SK-N-SH (cell line): ENCODE measurements at regions not wholly inside any gene's neighbourhood (a gene's known extent, or its start where the extent isn't known, plus 50 kb on each side); places are given as distances from the start of the nearest gene placed in this dataset.

ENCODE experiments used
- EP300 ChIP-seq, 2 experiments: IDR thresholded peaks; 2 replicates each; pipeline versions ENCODE4 v1.4.0 to v1.6.1; 2012; ENCODE audit warnings: borderline replicate concordance in 1 of 2, low read depth in 1 of 2, low read length in 1 of 2
- NRF1 ChIP-seq: IDR thresholded peaks from 2 replicates; pipeline ENCODE4 v1.6.1; 2012; ENCODE audit warnings: low read depth, mild to moderate bottlenecking, low read length
- TF ChIP-seq, protein P1 (sequence below): fragments of 200-600 bp; sonication (generic); IDR thresholded peaks from 2 replicates; pipeline ENCODE4 v1.6.1; 2017; ENCODE audit warnings: antibody characterized with exemption, mild to moderate bottlenecking, moderate library complexity
- TF ChIP-seq, protein P2 (sequence below): IDR thresholded peaks from 2 replicates; pipeline ENCODE4 v1.6.1; 2012; ENCODE audit warnings: mild to moderate bottlenecking, low read depth, low read length, moderate library complexity

- TF ChIP-seq, protein P1, sequence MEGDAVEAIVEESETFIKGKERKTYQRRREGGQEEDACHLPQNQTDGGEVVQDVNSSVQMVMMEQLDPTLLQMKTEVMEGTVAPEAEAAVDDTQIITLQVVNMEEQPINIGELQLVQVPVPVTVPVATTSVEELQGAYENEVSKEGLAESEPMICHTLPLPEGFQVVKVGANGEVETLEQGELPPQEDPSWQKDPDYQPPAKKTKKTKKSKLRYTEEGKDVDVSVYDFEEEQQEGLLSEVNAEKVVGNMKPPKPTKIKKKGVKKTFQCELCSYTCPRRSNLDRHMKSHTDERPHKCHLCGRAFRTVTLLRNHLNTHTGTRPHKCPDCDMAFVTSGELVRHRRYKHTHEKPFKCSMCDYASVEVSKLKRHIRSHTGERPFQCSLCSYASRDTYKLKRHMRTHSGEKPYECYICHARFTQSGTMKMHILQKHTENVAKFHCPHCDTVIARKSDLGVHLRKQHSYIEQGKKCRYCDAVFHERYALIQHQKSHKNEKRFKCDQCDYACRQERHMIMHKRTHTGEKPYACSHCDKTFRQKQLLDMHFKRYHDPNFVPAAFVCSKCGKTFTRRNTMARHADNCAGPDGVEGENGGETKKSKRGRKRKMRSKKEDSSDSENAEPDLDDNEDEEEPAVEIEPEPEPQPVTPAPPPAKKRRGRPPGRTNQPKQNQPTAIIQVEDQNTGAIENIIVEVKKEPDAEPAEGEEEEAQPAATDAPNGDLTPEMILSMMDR, result no peak
- TF ChIP-seq EP300 (IDR thresholded peaks at IDR 0.05; ENCODE audit: borderline replicate concordance in 1 of 2, low read depth in 1 of 2, low read length in 1 of 2) (no peak), NRF1 (no peak)
- TF ChIP-seq, protein P2, sequence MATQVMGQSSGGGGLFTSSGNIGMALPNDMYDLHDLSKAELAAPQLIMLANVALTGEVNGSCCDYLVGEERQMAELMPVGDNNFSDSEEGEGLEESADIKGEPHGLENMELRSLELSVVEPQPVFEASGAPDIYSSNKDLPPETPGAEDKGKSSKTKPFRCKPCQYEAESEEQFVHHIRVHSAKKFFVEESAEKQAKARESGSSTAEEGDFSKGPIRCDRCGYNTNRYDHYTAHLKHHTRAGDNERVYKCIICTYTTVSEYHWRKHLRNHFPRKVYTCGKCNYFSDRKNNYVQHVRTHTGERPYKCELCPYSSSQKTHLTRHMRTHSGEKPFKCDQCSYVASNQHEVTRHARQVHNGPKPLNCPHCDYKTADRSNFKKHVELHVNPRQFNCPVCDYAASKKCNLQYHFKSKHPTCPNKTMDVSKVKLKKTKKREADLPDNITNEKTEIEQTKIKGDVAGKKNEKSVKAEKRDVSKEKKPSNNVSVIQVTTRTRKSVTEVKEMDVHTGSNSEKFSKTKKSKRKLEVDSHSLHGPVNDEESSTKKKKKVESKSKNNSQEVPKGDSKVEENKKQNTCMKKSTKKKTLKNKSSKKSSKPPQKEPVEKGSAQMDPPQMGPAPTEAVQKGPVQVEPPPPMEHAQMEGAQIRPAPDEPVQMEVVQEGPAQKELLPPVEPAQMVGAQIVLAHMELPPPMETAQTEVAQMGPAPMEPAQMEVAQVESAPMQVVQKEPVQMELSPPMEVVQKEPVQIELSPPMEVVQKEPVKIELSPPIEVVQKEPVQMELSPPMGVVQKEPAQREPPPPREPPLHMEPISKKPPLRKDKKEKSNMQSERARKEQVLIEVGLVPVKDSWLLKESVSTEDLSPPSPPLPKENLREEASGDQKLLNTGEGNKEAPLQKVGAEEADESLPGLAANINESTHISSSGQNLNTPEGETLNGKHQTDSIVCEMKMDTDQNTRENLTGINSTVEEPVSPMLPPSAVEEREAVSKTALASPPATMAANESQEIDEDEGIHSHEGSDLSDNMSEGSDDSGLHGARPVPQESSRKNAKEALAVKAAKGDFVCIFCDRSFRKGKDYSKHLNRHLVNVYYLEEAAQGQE, result no peak
Measured at GRCh38 chr5:92580814-92581213, 1000.2 kb downstream of the NR2F1-AS1 start.
